Lower leg skin (tissue), 3 donors: ENCODE measurements at regions not wholly inside any gene's neighbourhood (a gene's known extent, or its start where the extent isn't known, plus 50 kb on each side); places are given as distances from the start of the nearest gene placed in this dataset.

ENCODE experiments used
- CTCF ChIP-seq, 3 donors: fragments of 450-650 bp; IDR thresholded peaks; one replicate each; pipeline ENCODE4 v1.5.1; 2016; ENCODE audit warnings: antibody characterized with exemption in 3 of 3, mild to moderate bottlenecking in 3 of 3, moderate library complexity in 2 of 3
- POLR2A ChIP-seq, 2 donors: fragments of 450-650 bp; IDR thresholded peaks; one replicate each; pipeline ENCODE4 v1.6.1; 2016 to 2017; ENCODE audit warnings: antibody characterized with exemption in 2 of 2, mild to moderate bottlenecking in 1 of 2, moderate library complexity in 1 of 2

- TF ChIP-seq CTCF (IDR thresholded peaks at IDR 0.05) (no peak), POLR2A (IDR thresholded peaks at IDR 0.05) (no peak)
These were observed 142.0 kb upstream of the TRPM3 start for GRCh38 chr9:71263451-71263850.
